ENCODE measurements at regions not wholly inside any gene's neighbourhood (a gene's known extent, or its start where the extent isn't known, plus 50 kb on each side); places are given as distances from the start of the nearest gene placed in this dataset.

DNA sequence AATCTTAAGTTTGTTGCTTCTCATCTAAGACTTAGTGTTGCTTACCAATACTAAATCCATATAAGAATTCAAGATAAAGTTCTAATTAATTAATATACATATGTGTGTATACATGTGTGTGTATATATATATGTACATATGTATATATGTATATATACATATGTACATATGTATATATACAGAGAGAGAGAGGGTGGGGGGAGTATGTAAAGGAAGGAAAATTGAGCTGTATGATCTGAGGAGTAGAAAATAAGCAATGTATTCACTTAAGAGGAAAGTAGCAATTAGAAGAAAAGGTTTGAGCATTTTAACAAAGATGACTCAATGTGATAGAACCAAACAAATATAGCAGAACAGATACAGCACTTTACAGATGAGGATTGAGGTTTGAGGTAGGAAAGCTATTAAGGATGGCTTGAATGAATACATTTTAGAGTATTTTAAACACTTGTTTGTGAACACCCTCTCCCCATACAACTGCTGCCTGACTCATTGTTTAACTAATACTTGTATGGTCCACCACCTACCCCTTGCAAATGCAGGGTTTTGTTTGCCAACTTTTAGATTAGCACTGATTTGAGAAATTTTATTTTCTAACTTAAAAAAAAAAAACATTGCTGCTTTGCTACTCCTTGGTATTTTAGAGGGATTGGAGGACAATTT, 681.1 kb upstream of the CADM2 start:
- DNase-seq (ENCODE audit: low read depth) = no peak
- H3K4me3 ChIP-seq (ENCODE audit: low read depth, low read length) = no peak overlapping the region
- TF ChIP-seq POLR2A (IDR thresholded peaks at IDR 0.05; ENCODE audit: extremely low read depth, insufficient read length) (no peak), MYC (IDR thresholded peaks at IDR 0.05; ENCODE audit: low read depth, low read length) (no peak)
- TF ChIP-seq, protein P1, sequence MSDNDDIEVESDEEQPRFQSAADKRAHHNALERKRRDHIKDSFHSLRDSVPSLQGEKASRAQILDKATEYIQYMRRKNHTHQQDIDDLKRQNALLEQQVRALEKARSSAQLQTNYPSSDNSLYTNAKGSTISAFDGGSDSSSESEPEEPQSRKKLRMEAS (IDR thresholded peaks at IDR 0.05; ENCODE audit: low read depth, low read length) = no peak
- TF ChIP-seq, protein P2, sequence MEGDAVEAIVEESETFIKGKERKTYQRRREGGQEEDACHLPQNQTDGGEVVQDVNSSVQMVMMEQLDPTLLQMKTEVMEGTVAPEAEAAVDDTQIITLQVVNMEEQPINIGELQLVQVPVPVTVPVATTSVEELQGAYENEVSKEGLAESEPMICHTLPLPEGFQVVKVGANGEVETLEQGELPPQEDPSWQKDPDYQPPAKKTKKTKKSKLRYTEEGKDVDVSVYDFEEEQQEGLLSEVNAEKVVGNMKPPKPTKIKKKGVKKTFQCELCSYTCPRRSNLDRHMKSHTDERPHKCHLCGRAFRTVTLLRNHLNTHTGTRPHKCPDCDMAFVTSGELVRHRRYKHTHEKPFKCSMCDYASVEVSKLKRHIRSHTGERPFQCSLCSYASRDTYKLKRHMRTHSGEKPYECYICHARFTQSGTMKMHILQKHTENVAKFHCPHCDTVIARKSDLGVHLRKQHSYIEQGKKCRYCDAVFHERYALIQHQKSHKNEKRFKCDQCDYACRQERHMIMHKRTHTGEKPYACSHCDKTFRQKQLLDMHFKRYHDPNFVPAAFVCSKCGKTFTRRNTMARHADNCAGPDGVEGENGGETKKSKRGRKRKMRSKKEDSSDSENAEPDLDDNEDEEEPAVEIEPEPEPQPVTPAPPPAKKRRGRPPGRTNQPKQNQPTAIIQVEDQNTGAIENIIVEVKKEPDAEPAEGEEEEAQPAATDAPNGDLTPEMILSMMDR (IDR thresholded peaks at IDR 0.05; ENCODE audit: low read depth, low read length) = no peak

DNA sequence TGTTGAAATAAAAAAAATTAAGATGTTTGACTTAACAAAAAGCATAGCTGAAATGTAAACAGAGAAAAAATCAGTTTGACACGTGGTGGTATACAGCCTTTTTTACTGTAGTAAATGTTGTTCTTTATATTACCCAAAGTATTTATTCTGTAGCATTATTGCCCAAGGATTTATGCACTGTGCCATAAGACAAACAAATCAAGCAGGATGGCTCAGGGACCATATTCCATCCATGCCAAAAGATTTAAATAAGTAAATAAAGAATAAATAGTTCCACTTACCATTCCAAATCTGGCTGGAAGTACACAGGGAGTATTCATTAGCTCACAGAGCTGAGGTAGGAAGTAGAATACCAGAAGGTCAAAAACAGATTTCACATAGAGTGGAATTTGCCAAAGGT, 666.7 kb upstream of the CADM2 start:
- DNase-seq (ENCODE audit: low read depth) = no peak
- no peak overlapping the region for H3K4me3 ChIP-seq (ENCODE audit: low read depth, low read length)
- no peak for TF ChIP-seq POLR2A (IDR thresholded peaks at IDR 0.05; ENCODE audit: extremely low read depth, insufficient read length)
- TF ChIP-seq, protein P2 (IDR thresholded peaks at IDR 0.05; ENCODE audit: low read depth, low read length) = no peak
- TF ChIP-seq, protein P1 (IDR thresholded peaks at IDR 0.05; ENCODE audit: low read depth, low read length) = no peak
- no peak for TF ChIP-seq MYC (IDR thresholded peaks at IDR 0.05; ENCODE audit: low read depth, low read length)

DNA sequence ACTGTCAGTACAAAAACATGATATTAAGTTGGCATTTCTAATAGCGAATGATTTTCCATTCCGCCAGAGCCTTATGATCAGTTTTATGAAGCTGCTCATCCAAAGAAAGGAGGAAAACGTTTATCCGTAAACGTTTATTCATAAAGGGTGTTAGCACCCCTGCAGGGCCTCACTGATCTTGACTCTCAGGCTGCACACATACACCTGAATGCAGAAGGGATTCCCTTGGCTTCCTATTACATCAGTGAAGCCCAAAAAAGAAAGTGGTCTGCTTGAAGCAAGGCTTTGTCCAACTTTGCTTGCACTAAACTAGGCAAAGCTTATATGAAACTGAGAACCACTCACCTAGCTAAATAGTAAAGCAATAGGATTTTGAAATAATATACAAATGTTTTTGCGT, 659.5 kb upstream of the CADM2 start:
- TF ChIP-seq, protein P1 (IDR thresholded peaks at IDR 0.05; ENCODE audit: low read depth, low read length) = no peak
- TF ChIP-seq MYC (IDR thresholded peaks at IDR 0.05; ENCODE audit: low read depth, low read length) (no peak), POLR2A (IDR thresholded peaks at IDR 0.05; ENCODE audit: extremely low read depth, insufficient read length) (no peak)
- TF ChIP-seq, protein P2 (IDR thresholded peaks at IDR 0.05; ENCODE audit: low read depth, low read length) = no peak

DNA sequence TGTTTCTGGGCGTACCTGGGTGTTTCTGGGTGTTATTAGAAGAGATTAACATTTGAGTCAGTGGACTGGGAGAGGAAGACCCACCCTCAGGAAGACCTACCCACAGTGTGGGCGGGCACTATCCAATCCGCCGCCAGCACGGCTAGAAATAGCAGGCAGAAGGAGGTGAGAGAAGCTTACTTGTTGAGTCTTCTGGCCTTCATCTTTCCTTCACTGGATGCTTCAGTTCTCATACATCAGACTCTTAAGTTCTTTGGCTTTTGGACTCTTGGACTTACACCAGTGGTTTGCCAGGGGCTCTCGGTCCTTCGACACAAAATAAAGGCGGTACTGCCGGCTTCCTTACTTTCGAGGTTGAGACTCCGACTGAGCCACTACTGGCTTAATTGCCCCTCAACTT, 654.6 kb upstream of the CADM2 start:
- DNase-seq (ENCODE audit: low read depth) = no peak
- no peak overlapping the region for H3K4me3 ChIP-seq (ENCODE audit: low read depth, low read length)
- TF ChIP-seq MYC (IDR thresholded peaks at IDR 0.05; ENCODE audit: low read depth, low read length) = no peak

More for the DNA sequence above, 659.5 kb upstream of the CADM2 start:
- DNase-seq (ENCODE audit: low read depth) = no peak
- H3K4me3 ChIP-seq (ENCODE audit: low read depth, low read length) = no peak overlapping the region

DNA sequence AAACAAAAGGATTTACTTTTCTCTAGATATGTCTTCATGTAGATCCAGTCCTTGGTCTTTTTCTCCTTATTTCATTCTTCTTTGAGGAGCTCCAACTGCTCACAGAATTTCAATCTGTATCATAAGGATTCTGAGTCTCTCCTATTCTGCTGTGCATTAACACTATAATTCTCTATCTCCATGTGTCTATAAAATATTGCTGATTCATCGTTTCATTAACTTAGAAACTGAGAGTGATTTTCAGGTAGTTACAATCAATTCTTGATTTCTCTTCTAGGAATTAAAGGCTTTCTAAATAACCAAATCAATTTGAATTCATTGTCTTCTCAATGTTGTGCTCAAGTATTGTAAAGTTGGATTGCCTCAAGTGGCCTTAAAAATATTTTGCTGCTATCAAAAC, 651.5 kb upstream of the CADM2 start:
- TF ChIP-seq, protein P2 (IDR thresholded peaks at IDR 0.05; ENCODE audit: low read depth, low read length) = no peak
- TF ChIP-seq, protein P1 (IDR thresholded peaks at IDR 0.05; ENCODE audit: low read depth, low read length) = no peak
- no peak for TF ChIP-seq POLR2A (IDR thresholded peaks at IDR 0.05; ENCODE audit: extremely low read depth, insufficient read length)
- no peak for TF ChIP-seq MYC (IDR thresholded peaks at IDR 0.05; ENCODE audit: low read depth, low read length)
- no peak for DNase-seq (ENCODE audit: low read depth)
- no peak overlapping the region for H3K4me3 ChIP-seq (ENCODE audit: low read depth, low read length)

DNA sequence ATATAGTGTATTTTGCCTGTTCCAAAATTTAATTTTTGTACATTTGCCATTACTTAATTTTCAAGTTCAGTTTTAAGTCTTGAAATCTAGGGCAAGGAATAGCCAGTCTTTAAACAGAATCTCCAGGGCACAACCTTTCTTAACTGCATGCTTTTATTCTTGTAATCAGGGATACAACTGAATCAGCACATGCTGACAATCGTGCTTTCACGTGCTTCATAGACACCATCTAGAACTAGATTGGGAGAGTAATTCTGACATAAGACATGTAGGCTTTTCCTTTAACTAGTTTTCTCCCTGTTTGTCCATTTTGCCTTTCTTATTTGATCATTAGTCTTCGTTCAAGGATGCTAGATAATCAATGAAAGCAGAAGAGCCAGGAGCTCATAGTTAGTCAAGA, 650.4 kb upstream of the CADM2 start:
- no peak overlapping the region for H3K4me3 ChIP-seq (ENCODE audit: low read depth, low read length)
- no peak for DNase-seq (ENCODE audit: low read depth)
- TF ChIP-seq MYC (IDR thresholded peaks at IDR 0.05; ENCODE audit: low read depth, low read length) = no peak
- TF ChIP-seq, protein P1 (IDR thresholded peaks at IDR 0.05; ENCODE audit: low read depth, low read length) = no peak
- TF ChIP-seq, protein P2 (IDR thresholded peaks at IDR 0.05; ENCODE audit: low read depth, low read length) = no peak
- no peak for TF ChIP-seq POLR2A (IDR thresholded peaks at IDR 0.05; ENCODE audit: extremely low read depth, insufficient read length)

All from NB4 (cell line).